Spinal cord (tissue), 9 donors: ENCODE measurements at regions not wholly inside any gene's neighbourhood (a gene's known extent, or its start where the extent isn't known, plus 50 kb on each side); places are given as distances from the start of the nearest gene placed in this dataset.

Experiments
- DNase-seq, 6 donors: peaks; one replicate each; pipeline versions ENCODE4 v3.0.0 to v3.0.0-alpha.2; 2013 to 2015; ENCODE audit warnings: low spot score in 6 of 6, low read depth in 4 of 6
- H3K27ac ChIP-seq: one replicate; pipeline ENCODE4 v1.5.1; 2013; ENCODE audit warnings: low read depth, low read length, control low read depth
- H3K27me3 ChIP-seq: one replicate; pipeline ENCODE4 v1.6.1; 2013; ENCODE audit warnings: low read length; ENCODE audit not compliant: control insufficient read depth, insufficient read depth
- H3K36me3 ChIP-seq: one replicate; pipeline ENCODE4 v1.6.1; 2013; ENCODE audit warnings: low read length; ENCODE audit not compliant: control insufficient read depth, insufficient read depth
- H3K4me1 ChIP-seq: one replicate; pipeline ENCODE4 v1.6.1; 2013; ENCODE audit warnings: low read length; ENCODE audit not compliant: control insufficient read depth, insufficient read depth
- H3K4me3 ChIP-seq: one replicate; pipeline ENCODE4 v1.5.1; 2013; ENCODE audit warnings: low read depth, low read length, control low read depth
- H3K9me3 ChIP-seq: one replicate; pipeline ENCODE4 v1.6.1; 2013; ENCODE audit warnings: low read length; ENCODE audit not compliant: control insufficient read depth, insufficient read depth
- WGBS: methylation state at CpG from one replicate; pipeline ENCODE4 v1.1.5; 2013; ENCODE audit warnings: missing lambda C conversion rate; ENCODE audit not compliant: insufficient coverage; 5-methylcytosine and 5-hydroxymethylcytosine counted together
- donor health status: healthy.

- WGBS: 91% methylated on average over 4 of the region's 5 CpGs
- H3K4me1 ChIP-seq: no peaks in the 10 kb centered on the region
- no peaks in the 10 kb centered on the region for H3K36me3 ChIP-seq
- DNase-seq: peak in 1 of 6 donors; percentile 33
- H3K27ac ChIP-seq: no peak overlapping the region
- no peaks in the 10 kb centered on the region for H3K27me3 ChIP-seq
- no peaks in the 10 kb centered on the region for H3K9me3 ChIP-seq
- H3K4me3 ChIP-seq: no peak overlapping the region
Measured at GRCh38 chr10:85250304-85250703, 921.9 kb downstream of the CCSER2 start.

GRCh38 chr10:85256481-85256880 lies 928.1 kb downstream of the CCSER2 start:
- Histone ChIP-seq H3K27me3 (no peaks in the 10 kb centered on the region), H3K9me3 (no peaks in the 10 kb centered on the region), H3K36me3 (no peaks in the 10 kb centered on the region), H3K4me3 (no peak overlapping the region), H3K4me1 (no peaks in the 10 kb centered on the region), H3K27ac (no peak overlapping the region)
- DNase-seq: no peak
- WGBS: 69% methylated on average over 2 of the region's 5 CpGs

- Histone ChIP-seq H3K27me3 (no peaks in the 10 kb centered on the region), H3K9me3 (no peaks in the 10 kb centered on the region), H3K36me3 (no peaks in the 10 kb centered on the region), H3K4me1 (no peaks in the 10 kb centered on the region), H3K27ac (no peak overlapping the region), H3K4me3 (no peak overlapping the region)
- no peak for DNase-seq
- 67% methylated on average over 1 of the region's 4 CpGs for WGBS
Measured at GRCh38 chr10:85259908-85260307, 931.5 kb downstream of the CCSER2 start.

- Histone ChIP-seq H3K4me1 (no peaks in the 10 kb centered on the region), H3K27ac (no peak overlapping the region), H3K9me3 (no peaks in the 10 kb centered on the region), H3K4me3 (no peak overlapping the region), H3K36me3 (no peaks in the 10 kb centered on the region), H3K27me3 (no peaks in the 10 kb centered on the region)
- DNase-seq: no peak
Measured at GRCh38 chr10:85262992-85263391, 934.6 kb downstream of the CCSER2 start.

- Histone ChIP-seq H3K36me3 (no peaks in the 10 kb centered on the region), H3K27me3 (no peaks in the 10 kb centered on the region)
Measured at GRCh38 chr10:85265121-85265520, 936.7 kb downstream of the CCSER2 start.

GRCh38 chr10:85266808-85267207 lies 938.4 kb downstream of the CCSER2 start:
- H3K4me3 ChIP-seq: no peak overlapping the region
- no CpG with 5 or more reads among the region's 1 CpG for WGBS
- no peaks in the 10 kb centered on the region for H3K36me3 ChIP-seq
- no peaks in the 10 kb centered on the region for H3K4me1 ChIP-seq
- no peak for DNase-seq
- no peak overlapping the region for H3K27ac ChIP-seq
- H3K27me3 ChIP-seq: no peaks in the 10 kb centered on the region
- H3K9me3 ChIP-seq: no peaks in the 10 kb centered on the region

More at GRCh38 chr10:85265121-85265520, 936.7 kb downstream of the CCSER2 start:
- Histone ChIP-seq H3K27ac (no peak overlapping the region), H3K4me3 (no peak overlapping the region), H3K4me1 (no peaks in the 10 kb centered on the region), H3K9me3 (no peaks in the 10 kb centered on the region)
- DNase-seq: no peak

- no peaks in the 10 kb centered on the region for H3K4me1 ChIP-seq
- 74% methylated on average over 4 of the region's 4 CpGs for WGBS
- no peak for DNase-seq
- H3K27ac ChIP-seq: no peak overlapping the region
- no peak overlapping the region for H3K4me3 ChIP-seq
- no peaks in the 10 kb centered on the region for H3K36me3 ChIP-seq
- no peaks in the 10 kb centered on the region for H3K9me3 ChIP-seq
- H3K27me3 ChIP-seq: no peaks in the 10 kb centered on the region
Measured at GRCh38 chr10:85280014-85280413, 951.6 kb downstream of the CCSER2 start.

- no peaks in the 10 kb centered on the region for H3K4me1 ChIP-seq
- 38% methylated on average over 1 of the region's 3 CpGs for WGBS
- no peaks in the 10 kb centered on the region for H3K27me3 ChIP-seq
- H3K36me3 ChIP-seq: no peaks in the 10 kb centered on the region
- no peak overlapping the region for H3K27ac ChIP-seq
- H3K4me3 ChIP-seq: no peak overlapping the region
- H3K9me3 ChIP-seq: no peaks in the 10 kb centered on the region
- peak in 1 of 6 donors; percentile 7 for DNase-seq
Measured at GRCh38 chr10:85284778-85285770, 956.7 kb downstream of the CCSER2 start.

GRCh38 chr10:85293483-85293882 lies 965.1 kb downstream of the CCSER2 start:
- Histone ChIP-seq H3K4me1 (no peaks in the 10 kb centered on the region), H3K27ac (no peak overlapping the region), H3K4me3 (no peak overlapping the region), H3K27me3 (no peaks in the 10 kb centered on the region), H3K9me3 (peaks cover 2% of the 10 kb centered on the region), H3K36me3 (no peaks in the 10 kb centered on the region)
- WGBS: no CpG with 5 or more reads among the region's 3 CpGs
- no peak for DNase-seq
